ENCODE measurements at regions not wholly inside any gene's neighbourhood (a gene's known extent, or its start where the extent isn't known, plus 50 kb on each side); places are given as distances from the start of the nearest gene placed in this dataset. TPM values are rescaled to one million over a fixed set of nuclear protein-coding genes. Genes with fewer than 3 reads are reported as not detected.
"Not testable (repeated sequence)": the region's sequence is repeated elsewhere in the genome, so short reads cannot be mapped to it uniquely, and the experiment has no call there.

DNA sequence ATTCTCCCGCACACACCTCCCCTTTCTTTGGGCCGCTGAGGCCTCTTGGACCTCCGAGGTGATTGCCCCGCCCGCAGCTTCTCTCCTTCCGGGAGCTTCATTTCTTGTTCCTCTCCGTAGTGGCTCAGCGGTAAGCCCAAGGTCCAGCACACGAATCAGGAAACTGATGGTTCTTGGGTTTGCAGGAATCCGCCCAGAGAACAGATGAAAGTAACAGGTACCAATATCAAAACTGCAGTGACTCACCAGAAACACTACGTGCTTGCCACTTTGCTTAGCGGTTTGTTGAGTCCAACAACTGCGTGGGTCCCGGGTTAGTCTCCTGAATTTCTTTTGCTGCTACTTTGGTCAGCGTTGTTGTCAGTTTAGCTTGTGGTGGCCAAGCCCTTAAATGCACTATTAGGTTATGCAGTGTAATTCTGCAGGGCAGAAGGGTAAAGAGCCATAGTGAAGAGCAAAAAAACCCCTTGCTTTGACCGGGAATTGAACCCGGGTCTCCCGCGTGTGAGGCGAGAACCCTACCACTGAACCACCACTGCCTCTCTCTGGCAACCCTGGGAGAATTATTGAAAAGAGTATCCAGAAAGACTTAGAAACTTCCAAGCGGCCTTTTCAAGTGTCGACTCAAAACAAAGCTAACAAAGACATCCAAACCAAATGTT, 74.2 kb upstream of the FCGR1A start:
- not testable (repeated sequence) for DNase-seq (ENCODE audit: extremely low spot score in 2 of 2)
- TF ChIP-seq POLR2AphosphoS5 (IDR thresholded peaks at IDR 0.05; ENCODE audit: insufficient read depth in 1 of 2, low read depth in 1 of 2), result peak in 1 of 2 donors; percentile 40

DNA sequence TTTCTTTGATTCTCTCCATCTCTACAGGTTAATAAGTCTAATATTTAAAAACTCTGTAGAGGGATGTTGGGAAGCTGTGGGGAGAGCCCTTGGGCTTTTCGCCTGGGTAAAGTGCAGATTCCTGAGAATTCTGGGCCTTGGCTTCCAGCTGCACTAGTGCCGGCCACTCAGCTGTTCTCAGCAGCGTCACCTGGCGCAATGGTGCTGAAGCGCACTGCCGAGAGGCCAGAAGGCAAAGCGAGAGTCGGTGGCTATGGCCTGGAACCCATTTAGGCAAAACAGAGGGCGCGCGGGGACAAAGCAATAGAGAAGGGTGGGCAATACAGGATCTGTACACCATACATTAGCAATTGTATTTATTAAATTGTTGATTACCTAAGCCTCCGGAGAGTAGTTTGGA, 70.8 kb upstream of the FCGR1A start:
- H3K4me3 ChIP-seq; H3K27ac ChIP-seq; H3K9me3 ChIP-seq; DNase-seq (ENCODE audit: extremely low spot score in 2 of 2); intact Hi-C loops (cut with DNase I); H3K36me3 ChIP-seq; H3K27me3 ChIP-seq; H3K4me1 ChIP-seq: not testable (repeated sequence)

More for the DNA sequence above, 74.2 kb upstream of the FCGR1A start:
- H3K4me1 ChIP-seq; intact Hi-C loops (cut with DNase I); H3K27ac ChIP-seq; H3K27me3 ChIP-seq; H3K36me3 ChIP-seq; H3K9me3 ChIP-seq: not testable (repeated sequence)
- peak overlapping the region in 1 of 2 donors; percentile 11 for H3K4me3 ChIP-seq

DNA sequence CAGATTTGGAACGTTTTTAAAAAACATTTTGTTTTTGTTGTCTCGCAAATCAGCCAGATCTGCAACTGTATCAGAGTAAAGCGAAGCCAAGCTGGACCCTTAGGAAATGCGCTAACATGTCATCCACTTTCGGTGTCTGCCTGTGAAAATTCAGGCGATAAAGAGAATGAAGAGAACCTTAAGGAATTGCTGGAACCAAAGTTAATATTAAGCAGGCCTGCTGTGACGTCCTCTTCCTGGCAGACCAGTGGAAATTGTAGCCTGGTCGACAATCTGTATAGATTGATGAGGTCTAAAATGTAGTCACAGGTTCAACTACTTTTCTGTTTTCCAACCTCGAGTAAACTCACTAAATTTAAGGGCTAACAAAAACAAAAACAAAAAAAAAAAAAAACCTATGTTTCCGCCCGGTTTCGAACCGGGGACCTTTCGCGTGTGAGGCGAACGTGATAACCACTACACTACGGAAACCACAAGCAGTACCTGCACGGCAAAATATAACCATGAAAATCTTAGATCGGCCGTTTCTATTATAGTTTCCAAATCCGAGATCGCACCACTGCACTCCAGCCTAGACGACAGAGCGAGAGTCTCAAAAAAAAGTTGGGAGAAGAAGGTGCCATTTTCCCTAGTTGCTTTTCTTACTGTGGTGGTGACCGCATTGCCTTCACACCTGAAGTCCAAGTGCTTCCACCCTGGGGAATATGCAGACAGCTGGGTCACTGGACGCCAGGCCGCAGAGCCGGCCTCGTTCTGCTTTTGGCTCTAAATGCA, 70.2 kb upstream of the FCGR1A start:
- H3K4me1 ChIP-seq; H3K9me3 ChIP-seq; H3K27me3 ChIP-seq; H3K36me3 ChIP-seq; intact Hi-C loops (cut with DNase I); DNase-seq (ENCODE audit: extremely low spot score in 2 of 2); H3K27ac ChIP-seq: not testable (repeated sequence)
- H3K4me3 ChIP-seq, result peak overlapping the region in 1 of 2 donors; percentile 18

DNA sequence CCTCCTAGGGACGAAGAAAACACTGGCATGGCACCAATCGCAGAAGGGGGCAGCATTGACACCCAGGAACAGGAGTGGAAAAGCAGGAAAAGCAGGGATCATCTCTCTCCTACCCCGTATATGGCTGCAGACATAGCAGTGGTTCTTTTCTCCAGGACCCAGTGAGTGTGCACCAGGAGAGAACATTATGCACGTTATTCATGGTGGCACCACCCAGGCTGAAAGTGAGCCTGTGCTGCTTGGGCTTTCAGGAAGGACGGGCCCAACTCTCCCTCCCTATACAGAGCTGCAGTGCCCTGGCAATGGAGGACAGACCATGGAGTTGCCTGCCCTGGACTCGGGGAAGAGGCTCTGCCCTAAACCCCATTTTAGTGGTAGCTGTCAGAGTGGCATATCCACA, 69.0 kb upstream of the FCGR1A start:
- H3K4me3 ChIP-seq; H3K36me3 ChIP-seq; intact Hi-C loops (cut with DNase I); H3K27ac ChIP-seq; H3K27me3 ChIP-seq; H3K9me3 ChIP-seq; DNase-seq (ENCODE audit: extremely low spot score in 2 of 2); H3K4me1 ChIP-seq: not testable (repeated sequence)

DNA sequence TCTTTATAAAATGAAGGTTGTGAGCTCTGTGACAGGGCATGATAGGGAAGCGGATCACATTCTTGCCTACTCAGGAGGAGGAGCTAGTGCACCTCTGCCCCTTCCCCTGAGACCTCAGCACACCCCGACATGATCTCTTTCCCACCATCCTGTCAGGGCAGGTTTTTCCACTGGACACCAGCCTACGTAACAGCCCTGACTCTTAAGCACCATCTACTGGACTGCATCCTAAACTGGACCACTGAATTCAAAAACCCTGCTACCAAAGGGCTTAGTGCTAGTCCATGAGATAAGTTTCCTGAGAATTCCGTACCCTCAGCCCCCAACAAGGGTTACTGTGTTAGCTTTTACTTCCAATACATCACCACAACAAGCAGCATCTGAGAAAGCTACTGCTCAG, 68.5 kb upstream of the FCGR1A start:
- H3K9me3 ChIP-seq; H3K36me3 ChIP-seq; H3K4me1 ChIP-seq; intact Hi-C loops (cut with DNase I); DNase-seq (ENCODE audit: extremely low spot score in 2 of 2); H3K27me3 ChIP-seq; H3K27ac ChIP-seq; H3K4me3 ChIP-seq: not testable (repeated sequence)

DNA sequence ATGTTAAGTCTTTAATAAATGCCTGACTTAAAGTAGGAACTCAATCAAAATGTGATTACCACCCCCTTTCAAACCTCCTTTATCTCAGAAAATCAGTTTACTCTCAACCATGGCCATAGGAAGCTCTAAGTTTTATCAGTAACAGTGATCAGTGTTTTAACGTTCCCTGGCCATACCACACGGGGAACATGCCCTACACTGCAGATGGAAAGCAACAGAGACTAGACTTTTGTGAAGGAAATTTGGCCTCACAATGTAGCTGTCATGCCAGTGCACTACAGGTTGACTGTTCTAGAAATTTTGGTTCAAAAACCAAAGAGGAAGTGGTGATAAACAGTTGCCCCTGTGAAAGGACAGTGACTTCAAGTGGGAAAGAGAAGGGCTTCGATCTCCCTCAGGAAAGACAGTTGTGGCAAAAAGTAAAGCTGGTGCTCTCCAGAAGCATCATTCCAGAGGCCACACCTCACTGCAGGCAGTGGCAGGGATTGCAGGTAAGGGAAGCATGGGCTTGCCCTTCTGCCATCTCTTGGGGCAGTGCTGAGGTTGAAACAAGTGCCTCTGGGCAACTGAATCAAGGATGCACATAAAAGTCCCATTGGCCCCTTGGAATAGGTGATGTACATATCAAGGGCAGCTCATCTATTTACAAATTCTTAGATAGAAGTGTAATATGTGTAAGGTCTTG, 57.7 kb upstream of the FCGR1A start:
- H3K27ac ChIP-seq; DNase-seq (ENCODE audit: extremely low spot score in 2 of 2); H3K27me3 ChIP-seq; H3K4me1 ChIP-seq; intact Hi-C loops (cut with DNase I); H3K9me3 ChIP-seq; H3K36me3 ChIP-seq; H3K4me3 ChIP-seq: not testable (repeated sequence)

DNA sequence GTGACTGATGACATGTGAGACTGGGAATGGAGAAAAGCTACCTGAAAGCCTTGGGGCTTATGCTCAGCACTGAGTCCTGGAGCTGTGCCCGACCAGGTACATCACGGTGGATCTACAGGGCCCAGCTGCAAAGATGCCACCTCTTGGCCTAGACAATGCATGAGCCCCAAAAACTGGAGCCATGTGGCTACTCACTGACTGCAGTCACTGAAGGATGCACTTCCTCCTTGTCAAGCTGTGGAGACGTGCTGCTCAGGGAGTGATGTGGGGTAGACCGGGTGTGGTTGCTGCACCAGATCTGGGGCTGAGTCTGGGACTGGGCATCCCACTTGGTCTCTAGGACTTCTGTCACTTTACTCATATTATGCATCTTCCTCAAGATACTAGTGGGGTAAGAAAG, 55.8 kb upstream of the FCGR1A start:
- intact Hi-C loops (cut with DNase I); H3K4me1 ChIP-seq; H3K4me3 ChIP-seq; H3K36me3 ChIP-seq; DNase-seq (ENCODE audit: extremely low spot score in 2 of 2); H3K27ac ChIP-seq; H3K27me3 ChIP-seq; H3K9me3 ChIP-seq: not testable (repeated sequence)

DNA sequence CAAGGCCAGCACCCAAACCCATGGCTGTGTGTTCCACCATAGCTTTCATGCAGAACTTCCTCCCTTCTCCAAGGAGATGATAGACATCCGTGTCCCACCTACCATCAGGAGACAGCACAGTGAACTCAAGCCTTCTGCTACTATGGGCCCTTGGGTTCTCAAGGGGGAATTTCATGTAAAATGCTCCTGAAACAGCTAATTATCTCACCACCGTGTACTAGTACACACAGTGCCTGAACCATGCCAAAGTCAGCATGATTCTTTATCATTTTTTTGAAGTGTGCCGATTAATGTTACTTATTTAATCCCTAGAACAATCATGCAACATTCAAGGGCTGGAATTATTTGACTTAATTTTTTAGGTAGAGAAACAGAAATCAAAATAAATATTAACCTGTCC, 53.9 kb upstream of the FCGR1A start:
- H3K36me3 ChIP-seq; H3K4me3 ChIP-seq; H3K27me3 ChIP-seq; DNase-seq (ENCODE audit: extremely low spot score in 2 of 2); intact Hi-C loops (cut with DNase I); H3K4me1 ChIP-seq; H3K27ac ChIP-seq; H3K9me3 ChIP-seq: not testable (repeated sequence)

Small RNAs in the stretch of these regions (small RNA-seq; reads per million reads assigned to genes)
- gene RF00003 (not detected), gene RNU1-68P (not detected)
